ENCODE measurements at regions not wholly inside any gene's neighbourhood (a gene's known extent, or its start where the extent isn't known, plus 50 kb on each side); places are given as distances from the start of the nearest gene placed in this dataset.
"Not testable (repeated sequence)": the region's sequence is repeated elsewhere in the genome, so short reads cannot be mapped to it uniquely, and the experiment has no call there.

GRCh38 chr2:132220589-132220988 lies 58.8 kb upstream of the ANKRD30BL start:
- H3K9me3 ChIP-seq (ENCODE audit: control insufficient read depth, low read length); H3K27me3 ChIP-seq (ENCODE audit: control insufficient read depth, insufficient read depth); H3K4me1 ChIP-seq (ENCODE audit: control insufficient read depth, insufficient read depth, low read length); intact Hi-C loops (cut with DNase I); H3K4me3 ChIP-seq (ENCODE audit: low read length); H3K27ac ChIP-seq (ENCODE audit: low read length); ATAC-seq: not testable (repeated sequence)
- WGBS: 96% methylated on average over 28 of the region's 28 CpGs
- DNase-seq: peak in 1 of 3 donors; percentile 14

- intact Hi-C loops (cut with DNase I): not testable (repeated sequence)
- WGBS: 96% methylated on average over 20 of the region's 30 CpGs
Observed at GRCh38 chr2:132221886-132222285, 60.1 kb upstream of the ANKRD30BL start.

GRCh38 chr2:132252191-132252893 lies 90.6 kb upstream of the ANKRD30BL start:
- intact Hi-C loops (cut with DNase I): no loop called here
- peak in 2 of 3 donors; percentile 38 to 55 for DNase-seq

More at GRCh38 chr2:132221886-132222285, 60.1 kb upstream of the ANKRD30BL start:
- H3K27ac ChIP-seq (ENCODE audit: low read length); ATAC-seq; H3K4me1 ChIP-seq (ENCODE audit: control insufficient read depth, insufficient read depth, low read length); H3K27me3 ChIP-seq (ENCODE audit: control insufficient read depth, insufficient read depth); H3K4me3 ChIP-seq (ENCODE audit: low read length); H3K9me3 ChIP-seq (ENCODE audit: control insufficient read depth, low read length): not testable (repeated sequence)
- peak in 1 of 3 donors; percentile 34 for DNase-seq

GRCh38 chr2:132252894-132253264 lies 91.1 kb upstream of the ANKRD30BL start:
- no peaks in the 10 kb centered on the region for H3K27me3 ChIP-seq (ENCODE audit: control insufficient read depth, insufficient read depth)
- intact Hi-C loops (cut with DNase I): no loop called here
- no peak for DNase-seq
- no peak overlapping the region for H3K4me3 ChIP-seq (ENCODE audit: low read length)
- H3K27ac ChIP-seq (ENCODE audit: low read length): no peak overlapping the region
- no peak for ATAC-seq
- H3K4me1 ChIP-seq (ENCODE audit: control insufficient read depth, insufficient read depth, low read length): no peaks in the 10 kb centered on the region
- WGBS: 95% methylated on average over 17 of the region's 17 CpGs
- no peaks in the 10 kb centered on the region for H3K9me3 ChIP-seq (ENCODE audit: control insufficient read depth, low read length)

More at GRCh38 chr2:132252191-132252893, 90.6 kb upstream of the ANKRD30BL start:
- WGBS: 96% methylated on average over 38 of the region's 38 CpGs
- Histone ChIP-seq H3K9me3 (ENCODE audit: control insufficient read depth, low read length) (no peaks in the 10 kb centered on the region), H3K27me3 (ENCODE audit: control insufficient read depth, insufficient read depth) (no peaks in the 10 kb centered on the region), H3K4me1 (ENCODE audit: control insufficient read depth, insufficient read depth, low read length) (no peaks in the 10 kb centered on the region), H3K4me3 (ENCODE audit: low read length) (no peak overlapping the region), H3K27ac (ENCODE audit: low read length) (no peak overlapping the region)
- no peak for ATAC-seq

- 97% methylated on average over 50 of the region's 50 CpGs for WGBS
- intact Hi-C loops (cut with DNase I): no loop called here
- no peaks in the 10 kb centered on the region for H3K27me3 ChIP-seq (ENCODE audit: control insufficient read depth, insufficient read depth)
- ATAC-seq: peak; percentile 13 to 38
- H3K9me3 ChIP-seq (ENCODE audit: control insufficient read depth, low read length): no peaks in the 10 kb centered on the region
- H3K4me1 ChIP-seq (ENCODE audit: control insufficient read depth, insufficient read depth, low read length): no peaks in the 10 kb centered on the region
- H3K27ac ChIP-seq (ENCODE audit: low read length): no peak overlapping the region
- no peak overlapping the region for H3K4me3 ChIP-seq (ENCODE audit: low read length)
- DNase-seq: peak in 1 of 3 donors; percentile 56
Observed at GRCh38 chr2:132253496-132254305, 91.9 kb upstream of the ANKRD30BL start.

GRCh38 chr2:132254306-132254919 lies 92.7 kb upstream of the ANKRD30BL start:
- H3K27me3 ChIP-seq (ENCODE audit: control insufficient read depth, insufficient read depth): not testable (repeated sequence)

GRCh38 chr2:132255714-132256113 lies 94.0 kb upstream of the ANKRD30BL start:
- no peaks in the 10 kb centered on the region for H3K27me3 ChIP-seq (ENCODE audit: control insufficient read depth, insufficient read depth)
- 93% methylated on average over 16 of the region's 16 CpGs for WGBS
- H3K27ac ChIP-seq (ENCODE audit: low read length): no peak overlapping the region
- intact Hi-C loops (cut with DNase I): no loop called here
- ATAC-seq: no peak
- no peaks in the 10 kb centered on the region for H3K9me3 ChIP-seq (ENCODE audit: control insufficient read depth, low read length)
- no peaks in the 10 kb centered on the region for H3K4me1 ChIP-seq (ENCODE audit: control insufficient read depth, insufficient read depth, low read length)
- no peak overlapping the region for H3K4me3 ChIP-seq (ENCODE audit: low read length)
- DNase-seq: peak in 1 of 3 donors; percentile 41

More at GRCh38 chr2:132254306-132254919, 92.7 kb upstream of the ANKRD30BL start:
- H3K9me3 ChIP-seq (ENCODE audit: control insufficient read depth, low read length); H3K27ac ChIP-seq (ENCODE audit: low read length); H3K4me3 ChIP-seq (ENCODE audit: low read length); DNase-seq; ATAC-seq; H3K4me1 ChIP-seq (ENCODE audit: control insufficient read depth, insufficient read depth, low read length); intact Hi-C loops (cut with DNase I): not testable (repeated sequence)
- WGBS: 91% methylated on average over 25 of the region's 25 CpGs

- no peak for ATAC-seq
- intact Hi-C loops (cut with DNase I): no loop called here
- 15% methylated on average over 68 of the region's 68 CpGs for WGBS
- Histone ChIP-seq H3K9me3 (ENCODE audit: control insufficient read depth, low read length) (no peaks in the 10 kb centered on the region), H3K27me3 (ENCODE audit: control insufficient read depth, insufficient read depth) (no peaks in the 10 kb centered on the region), H3K4me1 (ENCODE audit: control insufficient read depth, insufficient read depth, low read length) (no peaks in the 10 kb centered on the region), H3K4me3 (ENCODE audit: low read length) (no peak overlapping the region), H3K27ac (ENCODE audit: low read length) (no peak overlapping the region)
- peak in 1 of 3 donors; percentile 42 for DNase-seq
Observed at GRCh38 chr2:132256251-132256902, 94.6 kb upstream of the ANKRD30BL start.

- H3K4me3 ChIP-seq (ENCODE audit: low read length); H3K27me3 ChIP-seq (ENCODE audit: control insufficient read depth, insufficient read depth); DNase-seq; ATAC-seq; H3K4me1 ChIP-seq (ENCODE audit: control insufficient read depth, insufficient read depth, low read length); H3K27ac ChIP-seq (ENCODE audit: low read length); H3K9me3 ChIP-seq (ENCODE audit: control insufficient read depth, low read length); intact Hi-C loops (cut with DNase I): not testable (repeated sequence)
- WGBS: 5% methylated on average over 34 of the region's 34 CpGs
Observed at GRCh38 chr2:132256903-132257300, 95.2 kb upstream of the ANKRD30BL start.

GRCh38 chr2:132257301-132258171 lies 95.8 kb upstream of the ANKRD30BL start:
- intact Hi-C loops (cut with DNase I); H3K27ac ChIP-seq (ENCODE audit: low read length); H3K4me1 ChIP-seq (ENCODE audit: control insufficient read depth, insufficient read depth, low read length); H3K9me3 ChIP-seq (ENCODE audit: control insufficient read depth, low read length); H3K27me3 ChIP-seq (ENCODE audit: control insufficient read depth, insufficient read depth); ATAC-seq; H3K4me3 ChIP-seq (ENCODE audit: low read length): not testable (repeated sequence)
- 5% methylated on average over 79 of the region's 79 CpGs for WGBS
- peak in 1 of 3 donors; percentile 39 for DNase-seq
